IPS-15b (cell line): ENCODE measurements at regions not wholly inside any gene's neighbourhood (a gene's known extent, or its start where the extent isn't known, plus 50 kb on each side); places are given as distances from the start of the nearest gene placed in this dataset.

Experiments
- H3K27me3 ChIP-seq: one replicate; pipeline ENCODE4 v1.6.1; 2013; ENCODE audit warnings: low read length; ENCODE audit not compliant: control insufficient read depth, insufficient read depth
- H3K36me3 ChIP-seq: one replicate; pipeline ENCODE4 v1.6.1; 2013; ENCODE audit warnings: low read length; ENCODE audit not compliant: control insufficient read depth, insufficient read depth
- H3K4me1 ChIP-seq: one replicate; pipeline ENCODE4 v1.6.1; 2013; ENCODE audit warnings: mild to moderate bottlenecking, low read length; ENCODE audit not compliant: control insufficient read depth, insufficient read depth
- H3K4me3 ChIP-seq: one replicate; pipeline ENCODE4 v1.5.1; 2013; ENCODE audit warnings: low read depth, low read length
- H3K9ac ChIP-seq: one replicate; pipeline ENCODE4 v1.6.1; 2013; ENCODE audit warnings: low read depth, mild to moderate bottlenecking, low read length
- H3K9me3 ChIP-seq: one replicate; pipeline ENCODE4 v1.6.1; 2013; ENCODE audit warnings: mild to moderate bottlenecking, low read length; ENCODE audit not compliant: control insufficient read depth, insufficient read depth

- Histone ChIP-seq H3K9ac (no peak overlapping the region), H3K4me1 (no peaks in the 10 kb centered on the region), H3K27me3 (no peaks in the 10 kb centered on the region), H3K36me3 (no peaks in the 10 kb centered on the region), H3K4me3 (no peak overlapping the region), H3K9me3 (no peaks in the 10 kb centered on the region)
Observed at GRCh38 chr17:70773258-70773657, 603.9 kb downstream of the KCNJ2 start.

DNA sequence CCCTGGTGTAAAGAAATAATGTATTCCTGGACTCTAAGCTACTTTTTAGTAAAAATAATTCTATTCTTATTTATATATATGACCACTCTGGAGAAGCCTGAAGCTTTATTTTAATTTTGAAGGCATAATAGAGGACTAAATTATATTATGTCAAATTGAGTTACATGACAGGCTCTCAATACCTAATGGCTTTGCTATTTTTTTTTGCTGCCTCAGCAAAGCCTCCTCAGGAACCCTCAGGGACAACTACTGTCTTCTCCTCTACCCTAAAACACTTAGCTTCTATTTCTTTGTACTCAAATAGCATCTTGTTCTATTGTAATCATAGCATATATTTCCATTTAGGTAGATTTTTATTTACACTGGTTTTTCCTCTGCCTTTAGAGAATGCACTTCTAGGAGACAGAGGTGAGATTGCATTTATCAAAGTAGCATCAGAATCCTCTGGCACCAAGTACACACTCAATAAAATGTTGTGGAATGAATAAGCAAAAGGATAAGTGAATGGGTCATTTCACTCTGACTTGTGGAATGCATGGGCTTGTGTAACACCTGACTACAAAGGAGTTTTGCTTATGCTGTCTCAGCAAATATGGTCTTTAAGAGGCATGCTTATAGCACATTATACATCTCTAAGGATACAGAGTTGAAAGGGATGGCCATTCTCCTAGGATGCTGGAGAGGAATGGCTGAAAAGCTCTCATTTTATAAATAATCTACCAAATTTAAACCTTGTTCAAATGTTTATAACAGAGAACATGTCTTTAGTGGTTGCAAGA lies 605.2 kb downstream of the KCNJ2 start:
- no peaks in the 10 kb centered on the region for H3K36me3 ChIP-seq
- H3K9ac ChIP-seq, result no peak overlapping the region

GRCh38 chr17:70775679-70776078 lies 606.3 kb downstream of the KCNJ2 start:
- Histone ChIP-seq H3K9ac (no peak overlapping the region), H3K4me1 (no peaks in the 10 kb centered on the region), H3K9me3 (no peaks in the 10 kb centered on the region), H3K36me3 (no peaks in the 10 kb centered on the region), H3K27me3 (no peaks in the 10 kb centered on the region), H3K4me3 (no peak overlapping the region)

More for the DNA sequence above, 605.2 kb downstream of the KCNJ2 start:
- Histone ChIP-seq H3K4me1 (no peaks in the 10 kb centered on the region), H3K4me3 (no peak overlapping the region), H3K27me3 (no peaks in the 10 kb centered on the region), H3K9me3 (no peaks in the 10 kb centered on the region)

- Histone ChIP-seq H3K9me3 (no peaks in the 10 kb centered on the region), H3K4me1 (no peaks in the 10 kb centered on the region), H3K9ac (no peak overlapping the region), H3K4me3 (no peak overlapping the region), H3K36me3 (no peaks in the 10 kb centered on the region), H3K27me3 (no peaks in the 10 kb centered on the region)
Observed at GRCh38 chr17:70776441-70776840, 607.1 kb downstream of the KCNJ2 start.

DNA sequence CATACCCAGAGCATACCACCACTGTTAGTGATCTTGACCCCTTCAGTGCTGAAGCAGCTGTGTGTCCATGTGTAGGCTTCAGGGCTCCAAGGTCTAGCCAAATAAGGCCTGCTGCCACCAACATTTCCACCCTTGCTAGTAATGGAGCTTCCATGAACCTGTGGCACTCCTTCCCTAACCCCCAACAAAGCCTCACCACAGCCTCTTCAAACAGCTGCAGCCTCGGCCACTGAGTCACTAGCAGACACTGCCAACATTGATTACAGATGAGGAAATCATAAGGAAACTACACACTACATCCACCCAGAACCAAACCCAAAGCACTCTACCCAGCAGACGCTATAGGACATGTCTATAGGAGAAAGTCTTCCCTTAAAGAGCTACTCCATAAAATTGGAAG lies 610.7 kb downstream of the KCNJ2 start:
- no peaks in the 10 kb centered on the region for H3K4me1 ChIP-seq
- H3K4me3 ChIP-seq, result no peak overlapping the region
- H3K9ac ChIP-seq, result no peak overlapping the region
- no peaks in the 10 kb centered on the region for H3K27me3 ChIP-seq
- H3K9me3 ChIP-seq, result no peaks in the 10 kb centered on the region
- H3K36me3 ChIP-seq, result no peaks in the 10 kb centered on the region

- no peaks in the 10 kb centered on the region for H3K9me3 ChIP-seq
- H3K4me1 ChIP-seq, result no peaks in the 10 kb centered on the region
- no peak overlapping the region for H3K9ac ChIP-seq
- H3K36me3 ChIP-seq, result no peaks in the 10 kb centered on the region
- H3K27me3 ChIP-seq, result no peaks in the 10 kb centered on the region
- no peak overlapping the region for H3K4me3 ChIP-seq
Observed at GRCh38 chr17:70786081-70786480, 616.7 kb downstream of the KCNJ2 start.

- Histone ChIP-seq H3K4me1 (no peaks in the 10 kb centered on the region), H3K9me3 (no peaks in the 10 kb centered on the region), H3K36me3 (no peaks in the 10 kb centered on the region), H3K9ac (no peak overlapping the region), H3K27me3 (no peaks in the 10 kb centered on the region), H3K4me3 (no peak overlapping the region)
Observed at GRCh38 chr17:70787721-70788300, 618.5 kb downstream of the KCNJ2 start.

DNA sequence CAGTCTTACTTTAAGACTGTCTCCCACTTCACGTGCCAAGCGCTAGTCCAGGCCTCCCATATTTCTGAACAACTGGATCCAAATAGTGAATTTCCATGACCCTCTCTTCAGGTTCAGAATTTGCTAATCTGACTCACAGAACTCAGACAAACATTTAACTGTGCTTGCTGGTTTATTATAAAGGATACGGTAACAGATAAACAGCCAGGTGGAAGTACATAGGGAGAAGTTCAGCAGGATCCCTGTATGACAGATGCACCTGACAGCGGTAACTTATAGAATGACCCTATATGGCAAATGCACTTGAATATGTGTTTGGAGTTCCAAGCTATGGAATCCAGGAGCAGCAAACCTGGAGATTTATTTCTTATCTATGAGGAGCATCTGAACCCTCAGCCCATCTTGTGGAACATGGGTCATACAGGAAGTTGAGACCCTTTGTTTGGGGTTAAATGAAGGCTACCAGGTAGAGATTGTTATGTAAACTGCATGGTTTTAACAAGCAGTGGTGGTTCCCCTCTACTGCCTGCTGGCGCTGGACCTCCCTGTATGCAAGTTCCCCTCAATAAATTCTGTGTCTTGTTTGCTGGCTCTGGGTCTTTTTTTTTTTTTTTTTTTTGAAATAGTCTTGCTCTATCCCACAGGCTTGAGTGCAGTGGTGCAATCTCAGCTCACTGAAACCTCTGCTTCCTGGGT lies 622.6 kb downstream of the KCNJ2 start:
- Histone ChIP-seq H3K4me1 (no peaks in the 10 kb centered on the region), H3K9me3 (no peaks in the 10 kb centered on the region), H3K36me3 (no peaks in the 10 kb centered on the region), H3K4me3 (no peak overlapping the region), H3K27me3 (no peaks in the 10 kb centered on the region), H3K9ac (no peak overlapping the region)

DNA sequence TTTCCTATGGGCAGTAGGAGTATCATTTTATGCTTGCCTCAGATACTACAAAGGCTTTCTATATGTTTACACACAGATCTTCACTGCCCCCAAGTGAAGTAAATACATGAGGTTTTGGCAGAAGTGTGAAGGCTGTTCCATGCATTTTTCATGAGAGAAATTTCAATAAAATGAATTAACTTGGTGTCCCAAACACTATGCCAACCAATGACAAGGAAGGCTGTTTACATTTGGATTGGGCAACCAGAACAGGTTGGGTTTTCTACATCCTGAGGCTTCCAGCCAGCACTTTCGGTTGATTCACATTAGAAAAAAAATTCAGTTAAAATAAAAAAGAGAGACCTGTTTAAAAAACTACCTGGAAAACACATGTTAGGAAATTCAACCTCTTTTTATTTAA lies 625.4 kb downstream of the KCNJ2 start:
- Histone ChIP-seq H3K27me3 (no peaks in the 10 kb centered on the region), H3K4me1 (no peaks in the 10 kb centered on the region), H3K4me3 (no peak overlapping the region), H3K9ac (no peak overlapping the region), H3K9me3 (no peaks in the 10 kb centered on the region), H3K36me3 (no peaks in the 10 kb centered on the region)

- Histone ChIP-seq H3K4me3 (no peak overlapping the region), H3K4me1 (no peaks in the 10 kb centered on the region), H3K36me3 (no peaks in the 10 kb centered on the region), H3K27me3 (no peaks in the 10 kb centered on the region), H3K9me3 (no peaks in the 10 kb centered on the region), H3K9ac (no peak overlapping the region)
Observed at GRCh38 chr17:70795620-70796019, 626.3 kb downstream of the KCNJ2 start.

DNA sequence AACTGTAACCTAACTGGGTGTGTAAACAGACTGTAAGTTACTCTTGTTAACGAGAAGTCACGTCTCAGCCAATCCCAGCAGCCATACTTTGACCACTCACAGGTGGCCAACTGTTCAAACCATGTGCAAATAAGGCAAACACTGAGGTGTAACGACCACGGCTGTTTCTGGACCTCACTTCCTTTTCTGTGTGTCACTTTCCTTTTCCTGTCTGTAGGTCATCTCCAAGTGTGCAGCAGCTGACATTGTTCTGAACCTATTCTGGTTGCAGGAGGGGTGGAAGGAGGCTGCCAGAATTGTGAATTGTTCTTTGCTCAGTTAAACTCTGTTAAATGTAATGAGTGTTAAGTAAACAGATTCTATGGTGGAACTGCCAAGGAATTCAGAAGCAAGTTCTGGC lies 627.4 kb downstream of the KCNJ2 start:
- no peak overlapping the region for H3K9ac ChIP-seq
- H3K4me3 ChIP-seq, result no peak overlapping the region
- H3K27me3 ChIP-seq, result no peaks in the 10 kb centered on the region
- no peaks in the 10 kb centered on the region for H3K9me3 ChIP-seq
- no peaks in the 10 kb centered on the region for H3K36me3 ChIP-seq
- H3K4me1 ChIP-seq, result no peaks in the 10 kb centered on the region

- Histone ChIP-seq H3K27me3 (no peaks in the 10 kb centered on the region), H3K9me3 (no peaks in the 10 kb centered on the region), H3K4me3 (no peak overlapping the region), H3K36me3 (no peaks in the 10 kb centered on the region), H3K4me1 (no peaks in the 10 kb centered on the region), H3K9ac (no peak overlapping the region)
Observed at GRCh38 chr17:70797166-70797565, 627.8 kb downstream of the KCNJ2 start.
